NCI-H748 treated with DMSO at 0.1 percent for 48 hours (cell line): ENCODE measurements at regions not wholly inside any gene's neighbourhood (a gene's known extent, or its start where the extent isn't known, plus 50 kb on each side); places are given as distances from the start of the nearest gene placed in this dataset.
"Not testable (repeated sequence)": the region's sequence is repeated elsewhere in the genome, so short reads cannot be mapped to it uniquely, and the experiment has no call there.

Source experiments
- DNase-seq: peaks from one replicate; lab custom pipeline; 2025; lab: John Stamatoyannopoulos, UW

DNA sequence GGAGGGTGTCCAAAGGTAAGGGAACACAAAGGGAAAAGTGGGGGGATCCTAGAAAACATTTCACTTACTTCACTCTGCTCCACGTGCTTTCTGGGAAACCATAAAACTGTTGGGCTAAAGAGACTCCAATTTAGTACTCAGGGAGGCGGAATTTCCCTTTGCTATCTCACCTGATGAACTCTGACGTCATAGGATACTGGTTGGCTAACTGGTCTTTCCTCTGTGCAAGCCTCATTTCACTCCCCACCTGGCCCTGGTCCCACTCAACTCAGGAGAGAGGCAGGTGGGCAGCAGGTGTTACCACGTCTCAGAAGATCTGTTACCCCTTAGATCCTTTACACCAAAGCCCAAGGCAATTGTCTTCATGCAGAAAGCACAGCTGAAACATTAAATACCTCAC lies 51.8 kb upstream of the PMAIP1 start:
- DNase-seq, result peak; percentile 23

DNA sequence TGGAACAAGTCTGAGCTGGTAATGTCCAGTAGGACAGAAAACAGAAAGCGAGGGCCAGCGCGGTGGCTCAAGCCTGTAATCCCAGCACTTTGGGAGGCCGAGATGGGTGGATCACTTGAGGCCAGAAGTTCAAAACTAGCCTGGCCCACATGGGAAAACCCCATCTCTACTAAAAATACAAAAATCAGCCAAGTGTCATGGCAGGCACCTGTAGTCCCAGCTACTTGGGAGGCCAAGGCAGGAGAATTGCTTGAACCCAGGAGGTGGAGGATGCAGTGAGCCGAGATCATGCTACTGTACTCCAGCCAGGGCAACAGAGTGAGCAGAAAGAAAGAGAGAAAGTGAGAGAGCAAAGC lies 52.3 kb upstream of the PMAIP1 start:
- not testable (repeated sequence) for DNase-seq

DNA sequence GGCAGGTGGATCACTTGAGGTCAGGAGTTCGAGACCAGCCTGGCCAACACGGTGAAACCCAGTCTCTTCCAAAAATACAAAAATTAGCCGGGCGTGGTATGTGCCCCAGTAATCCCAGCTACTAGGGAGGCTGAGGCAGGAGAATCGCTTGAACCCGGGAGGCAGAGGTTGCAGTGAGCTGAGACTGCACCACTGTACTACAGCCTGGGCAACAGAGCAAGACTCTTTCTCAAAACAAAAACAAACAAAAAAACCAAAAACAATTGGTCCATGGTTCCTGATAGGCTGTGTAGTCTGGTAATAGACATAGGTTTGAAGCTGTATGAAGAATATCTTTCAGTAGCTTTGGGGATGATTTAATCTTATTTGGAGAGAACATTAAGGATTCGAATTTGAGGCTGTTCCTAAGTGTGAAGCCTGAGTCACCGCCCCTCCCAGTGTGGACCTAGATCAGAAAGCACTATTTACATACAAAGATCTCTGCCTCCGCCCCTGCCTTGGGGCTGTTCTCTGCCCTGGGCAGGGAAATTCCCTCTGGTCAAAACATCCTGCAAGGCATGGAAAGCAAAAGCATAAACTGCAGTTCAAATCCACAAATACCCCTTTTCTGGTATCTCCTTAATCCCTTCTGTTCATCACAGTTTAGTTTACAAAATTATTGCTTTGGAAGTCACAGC lies 52.8 kb upstream of the PMAIP1 start:
- DNase-seq, result no peak

DNA sequence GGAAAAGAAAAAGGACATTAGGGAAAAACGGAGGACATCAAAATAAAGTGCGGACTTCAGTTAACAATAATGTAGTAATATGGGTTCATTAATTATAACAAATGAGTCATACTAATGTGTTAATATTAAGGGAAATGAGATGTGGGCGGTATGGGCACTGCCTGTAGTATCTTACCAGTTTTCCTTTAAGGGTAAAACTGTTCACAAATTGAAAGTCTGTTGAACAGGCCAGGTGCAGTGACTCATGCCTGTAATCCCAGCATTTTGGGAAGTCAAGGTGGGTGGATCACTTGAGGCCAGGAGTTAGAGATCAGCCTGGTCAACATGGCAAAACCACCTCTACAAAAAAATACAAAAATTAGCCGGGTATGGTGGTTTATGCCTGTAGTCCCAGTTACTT lies 56.8 kb upstream of the PMAIP1 start:
- no peak for DNase-seq

DNA sequence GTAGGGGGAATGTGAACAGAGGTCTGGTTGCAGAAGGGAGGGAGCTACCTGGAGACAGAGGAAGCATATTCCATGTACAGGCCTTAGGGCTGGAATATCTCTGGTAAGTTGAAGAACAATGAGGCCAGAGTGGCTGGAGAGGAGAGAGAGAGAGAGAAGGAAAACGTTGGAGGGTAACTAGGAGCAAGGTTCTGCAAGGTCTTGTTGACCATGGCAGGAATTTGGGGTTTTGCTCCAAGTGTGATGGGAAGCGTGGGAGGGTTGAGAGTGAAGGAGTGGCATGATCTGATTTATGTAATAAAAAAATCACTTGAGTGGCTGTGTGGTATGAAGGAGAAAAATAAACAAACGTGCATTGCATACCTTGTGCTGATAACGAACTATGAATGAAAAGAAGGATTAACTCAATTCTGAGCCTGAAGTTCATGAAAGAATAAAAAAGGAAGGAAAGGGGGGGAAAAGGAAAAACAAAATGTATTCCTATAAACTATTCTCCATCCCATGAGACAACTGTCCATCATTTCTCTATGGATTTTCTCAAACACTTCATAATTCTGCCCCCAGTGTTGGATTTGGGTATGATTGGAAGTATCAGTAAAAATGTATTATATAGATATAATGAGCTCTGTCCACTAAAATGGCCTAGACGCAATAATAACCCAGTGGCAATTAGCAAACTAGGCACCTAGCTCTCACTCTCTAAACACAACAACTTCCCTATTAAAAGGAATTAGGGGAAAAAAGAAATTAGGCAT lies 59.7 kb upstream of the PMAIP1 start:
- DNase-seq, result no peak

DNA sequence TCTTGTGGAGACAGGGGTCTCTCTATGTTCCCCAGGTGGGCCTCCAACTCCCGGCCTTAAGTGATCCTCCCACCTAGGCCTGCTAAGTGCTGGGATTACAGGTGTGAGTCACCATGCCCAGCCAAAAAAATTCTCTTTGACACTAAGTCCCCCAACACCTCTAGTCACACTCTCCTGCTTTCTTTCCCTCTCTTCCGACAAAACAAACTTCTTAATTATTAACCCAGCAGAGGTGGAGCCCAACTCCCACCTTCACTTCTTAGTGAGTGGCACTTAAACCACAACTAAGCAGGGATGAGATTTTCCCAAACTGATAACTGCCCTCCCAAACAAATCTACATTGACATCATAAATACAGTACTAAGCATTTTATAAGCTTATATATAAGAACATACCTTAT lies 60.5 kb upstream of the PMAIP1 start:
- no peak for DNase-seq

DNA sequence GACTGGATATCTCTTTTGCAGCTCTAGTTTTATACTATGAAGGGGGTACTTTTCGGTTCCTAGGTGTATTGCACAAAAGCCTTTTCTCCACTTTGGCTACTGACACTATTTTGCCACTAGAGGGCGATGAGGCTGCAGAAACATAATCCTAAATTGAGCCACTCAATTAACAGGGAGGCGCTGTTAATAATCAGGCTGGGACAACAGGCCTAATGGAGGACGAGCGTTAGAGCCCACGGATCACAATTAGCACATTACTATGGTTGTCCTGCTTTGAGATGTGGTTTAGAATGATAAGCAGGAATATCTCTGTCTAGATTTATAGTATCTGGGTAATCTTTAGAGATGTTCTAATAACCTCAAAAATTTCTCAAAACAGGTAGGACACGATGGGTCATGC lies 62.2 kb upstream of the PMAIP1 start:
- DNase-seq, result peak; percentile 80

DNA sequence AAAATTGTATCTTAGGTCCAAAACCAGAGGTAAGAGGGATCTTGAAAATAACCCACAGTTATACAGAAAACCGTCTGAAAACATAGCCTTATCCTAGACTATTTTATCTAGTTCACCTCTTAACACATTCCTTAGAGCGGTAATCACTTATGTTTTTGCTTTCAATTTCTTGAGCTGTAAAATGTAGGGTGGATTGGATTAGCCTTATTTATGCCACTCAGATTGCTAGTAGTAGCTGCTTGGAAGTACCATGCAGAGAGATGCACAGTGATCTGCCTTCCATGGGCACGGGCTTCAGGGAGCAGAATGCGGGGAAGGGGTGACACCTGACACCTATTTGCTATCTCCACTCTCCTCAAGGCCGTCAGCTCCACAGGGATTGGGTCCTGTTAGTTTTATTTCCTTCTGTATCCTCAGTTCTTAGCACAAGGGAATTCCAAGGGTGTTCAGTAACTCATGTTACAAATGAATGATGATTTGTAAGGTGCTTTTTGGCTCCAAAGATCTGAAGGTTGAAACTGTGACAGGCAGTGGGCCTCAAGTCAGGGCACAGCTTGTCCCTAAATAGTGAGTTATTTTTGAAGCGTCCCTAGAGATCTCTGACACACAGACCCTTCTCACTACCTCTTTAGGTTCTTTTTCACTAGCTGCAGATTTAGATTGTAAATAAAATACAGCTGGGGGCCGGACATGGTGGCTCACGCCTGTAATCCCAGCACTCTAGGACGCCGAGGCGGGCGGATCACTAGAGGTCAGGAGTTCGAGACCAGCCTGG lies 64.0 kb upstream of the PMAIP1 start:
- no peak for DNase-seq

DNA sequence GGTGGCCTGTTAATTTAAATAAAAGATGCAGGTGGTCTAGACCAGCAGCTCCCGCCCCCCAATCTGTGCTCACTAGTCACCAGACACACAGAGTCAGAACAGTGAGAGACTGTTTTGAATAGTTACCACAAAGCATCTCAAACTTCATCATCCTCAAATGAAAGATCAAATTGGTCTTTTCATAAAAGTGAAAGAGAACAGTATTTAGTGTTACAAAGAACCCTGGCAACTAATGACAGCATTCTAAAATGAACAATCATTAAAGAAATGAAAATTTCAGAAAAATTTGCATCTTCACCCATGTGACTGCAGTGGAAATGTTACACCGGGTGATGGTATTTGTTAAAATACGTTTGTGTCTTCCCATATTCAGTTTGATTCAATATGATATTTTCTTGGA lies 65.5 kb upstream of the PMAIP1 start:
- no peak for DNase-seq

DNA sequence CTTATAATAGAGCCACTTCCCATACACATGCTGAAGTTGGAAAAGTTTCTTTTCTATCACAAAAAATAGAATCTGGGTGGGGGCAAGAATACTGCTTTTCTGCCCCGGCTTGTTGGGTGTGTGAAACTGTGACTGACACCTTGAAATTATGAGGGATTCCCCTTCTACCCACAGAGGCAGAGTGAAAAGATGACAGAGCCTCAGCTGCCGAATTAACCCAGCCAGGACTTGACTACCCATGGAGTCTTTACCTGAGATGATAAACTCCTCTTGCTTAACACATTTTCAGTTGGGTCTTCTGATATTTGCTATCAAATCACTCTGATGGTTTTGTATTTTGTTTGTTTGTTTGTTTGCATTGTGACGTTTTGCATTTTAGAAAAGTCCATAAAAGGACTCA lies 66.0 kb upstream of the PMAIP1 start:
- DNase-seq, result no peak

DNA sequence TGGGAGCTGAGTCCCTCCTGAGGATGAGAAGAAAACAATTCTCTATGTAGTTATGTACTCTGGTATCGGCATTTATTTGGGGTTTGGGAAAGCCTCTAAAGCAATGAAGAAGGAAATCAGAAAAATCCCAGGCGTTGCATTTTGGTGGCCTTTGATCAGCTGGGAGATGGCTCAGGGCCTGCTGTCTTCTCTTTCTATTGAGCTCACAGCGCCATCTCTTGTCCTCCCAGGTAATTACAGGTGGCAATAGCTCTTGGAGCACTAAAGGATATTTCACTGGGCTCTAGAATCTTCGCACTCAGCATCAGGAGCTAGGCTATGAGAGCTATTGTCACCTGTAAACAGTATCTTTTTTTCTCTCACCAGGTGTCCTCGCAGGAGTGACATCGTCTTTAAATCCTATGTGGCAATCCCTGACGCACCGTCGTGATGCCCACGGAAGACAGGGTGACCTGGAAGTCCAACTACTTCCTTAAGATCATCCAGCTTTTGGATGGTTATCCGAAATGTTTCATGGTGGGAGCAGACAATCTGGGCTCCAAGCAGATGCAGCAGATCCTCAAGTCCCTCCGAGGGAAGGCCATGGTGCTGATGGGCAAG lies 76.1 kb upstream of the PMAIP1 start:
- peak; percentile 54 for DNase-seq

DNA sequence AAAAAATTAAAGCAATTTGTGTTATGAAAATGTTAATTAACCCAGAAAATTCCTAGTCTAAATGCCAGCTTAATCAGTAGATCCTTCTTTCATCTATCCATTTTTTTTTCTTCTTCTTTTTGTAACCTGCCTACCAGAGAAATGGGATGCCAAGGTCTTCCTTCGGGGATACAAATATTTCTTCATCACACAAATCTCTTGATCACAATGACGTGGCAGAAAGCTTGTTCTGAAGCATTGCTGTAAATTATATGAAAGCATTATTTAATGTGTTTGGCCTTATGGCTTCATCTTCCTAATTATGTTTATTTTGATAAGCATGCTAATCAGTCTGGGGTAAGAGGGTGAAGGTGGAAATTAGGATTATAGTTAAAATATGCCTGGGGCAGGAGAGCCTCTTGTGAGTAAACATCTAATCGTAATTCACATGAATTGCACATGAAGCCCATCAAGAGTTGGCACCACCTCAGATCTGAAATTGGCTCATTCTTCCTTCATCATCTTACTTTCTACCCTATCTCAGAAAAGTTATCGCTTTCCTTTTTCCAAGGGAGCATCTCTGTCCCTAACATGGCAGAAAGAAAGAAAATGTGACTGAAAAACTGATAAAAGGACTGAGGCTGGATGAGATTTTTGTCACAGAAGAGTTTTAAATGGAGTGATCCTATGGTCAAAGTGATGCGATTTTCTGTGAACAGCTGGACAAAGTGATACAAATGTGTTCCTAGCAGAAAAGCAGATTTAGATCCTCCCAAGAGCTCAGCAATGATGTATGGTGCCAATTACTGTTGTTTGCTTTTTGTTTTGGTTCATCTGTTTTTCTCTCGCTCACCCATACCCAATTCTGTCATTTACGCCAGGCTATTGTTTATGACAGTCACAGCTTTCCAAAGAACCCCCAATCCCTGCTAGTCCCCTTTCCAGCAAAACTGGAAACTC lies 76.9 kb upstream of the PMAIP1 start:
- DNase-seq, result no peak

DNA sequence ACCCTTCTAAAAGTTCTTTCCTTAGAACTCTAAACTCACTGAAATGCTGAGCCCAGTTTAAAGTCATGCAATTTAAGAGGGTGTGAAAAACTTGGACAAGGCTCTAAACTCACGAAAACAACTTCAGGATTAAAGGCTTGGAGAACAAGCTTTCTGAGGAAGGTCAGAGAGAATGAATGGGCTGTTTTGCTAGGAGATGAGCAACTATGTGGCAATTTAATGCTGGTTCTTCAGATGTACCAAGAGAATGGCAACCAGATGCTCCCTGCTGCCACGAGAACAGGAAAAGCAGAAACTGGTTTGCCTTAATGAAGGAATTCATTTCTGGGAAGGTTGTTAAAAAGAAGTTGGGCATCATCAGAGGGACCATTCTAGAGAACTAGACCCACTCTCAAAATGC lies 77.8 kb upstream of the PMAIP1 start:
- no peak for DNase-seq

DNA sequence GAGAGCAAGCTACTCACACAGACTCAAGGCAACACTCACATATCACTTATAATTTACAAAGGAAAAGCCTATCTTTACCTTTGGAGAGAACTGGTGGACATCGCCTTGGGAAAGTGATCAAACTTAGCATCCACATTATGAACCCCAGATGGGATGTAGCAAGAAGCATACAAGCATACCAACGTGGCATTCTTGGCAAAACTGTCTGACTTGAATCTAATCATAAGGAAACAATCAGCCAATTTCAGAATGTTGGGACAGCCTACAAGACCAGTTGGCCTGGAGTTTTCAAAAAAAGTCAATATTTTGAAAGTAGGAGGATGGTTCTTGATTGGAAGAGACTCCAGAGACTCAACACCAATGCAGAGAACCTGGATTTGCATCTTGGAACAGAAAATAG lies 79.1 kb upstream of the PMAIP1 start:
- no peak for DNase-seq

DNA sequence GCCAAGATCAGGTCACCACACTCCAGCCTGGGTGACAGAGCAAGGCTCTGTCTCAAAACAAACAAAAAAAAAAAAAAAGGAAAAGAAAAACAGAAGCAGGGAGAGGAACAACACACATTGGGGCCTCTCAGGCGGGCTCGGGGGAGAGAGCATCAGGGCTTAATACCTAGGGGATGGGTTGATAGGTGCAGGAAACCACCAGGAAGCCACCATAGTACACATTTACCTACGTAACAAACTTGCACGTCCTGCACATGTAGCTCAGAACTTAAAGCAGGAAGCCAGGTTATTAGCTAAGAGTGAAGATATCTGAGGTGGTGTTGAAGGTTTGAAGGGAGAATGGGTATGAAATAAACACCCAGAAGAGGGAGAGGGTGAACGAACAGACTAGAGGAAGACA lies 81.0 kb upstream of the PMAIP1 start:
- DNase-seq, result no peak

DNA sequence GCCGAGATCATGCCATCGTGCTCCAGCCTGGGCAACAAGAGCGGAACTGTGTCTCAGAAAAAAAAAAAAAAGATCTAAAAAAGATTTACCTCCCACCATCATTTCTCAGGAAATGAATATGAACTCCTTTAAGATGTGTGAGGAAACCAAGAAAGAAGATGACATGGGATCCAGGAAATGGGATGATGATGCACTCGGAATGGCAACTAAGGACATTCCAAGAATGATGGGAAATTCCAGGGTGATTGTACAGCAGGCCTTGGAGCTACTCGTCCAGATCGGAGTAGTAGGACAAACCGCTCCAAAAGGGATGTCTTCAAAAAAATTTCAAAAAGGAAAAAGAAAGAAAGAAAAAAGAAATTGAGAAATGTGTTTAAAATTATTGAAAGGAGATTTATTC lies 84.9 kb upstream of the PMAIP1 start:
- no peak for DNase-seq

DNA sequence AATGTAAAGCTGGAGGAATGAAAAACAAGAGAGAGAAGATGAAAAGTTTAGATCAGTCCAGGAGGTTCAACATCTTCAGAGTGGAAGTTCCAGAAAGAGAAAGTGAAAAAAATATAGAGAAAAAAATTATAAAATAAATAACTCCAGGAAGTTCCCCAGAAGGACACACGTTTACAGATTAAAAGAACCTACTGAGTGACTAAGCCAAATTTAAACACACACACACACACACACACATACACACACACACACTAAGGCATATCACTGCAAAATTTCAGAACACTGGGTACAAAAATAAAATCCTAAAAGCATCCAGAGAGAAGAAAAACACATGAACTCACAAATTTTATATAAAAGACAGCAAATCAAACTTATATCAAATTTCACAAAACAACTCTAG lies 85.9 kb upstream of the PMAIP1 start:
- no peak for DNase-seq

DNA sequence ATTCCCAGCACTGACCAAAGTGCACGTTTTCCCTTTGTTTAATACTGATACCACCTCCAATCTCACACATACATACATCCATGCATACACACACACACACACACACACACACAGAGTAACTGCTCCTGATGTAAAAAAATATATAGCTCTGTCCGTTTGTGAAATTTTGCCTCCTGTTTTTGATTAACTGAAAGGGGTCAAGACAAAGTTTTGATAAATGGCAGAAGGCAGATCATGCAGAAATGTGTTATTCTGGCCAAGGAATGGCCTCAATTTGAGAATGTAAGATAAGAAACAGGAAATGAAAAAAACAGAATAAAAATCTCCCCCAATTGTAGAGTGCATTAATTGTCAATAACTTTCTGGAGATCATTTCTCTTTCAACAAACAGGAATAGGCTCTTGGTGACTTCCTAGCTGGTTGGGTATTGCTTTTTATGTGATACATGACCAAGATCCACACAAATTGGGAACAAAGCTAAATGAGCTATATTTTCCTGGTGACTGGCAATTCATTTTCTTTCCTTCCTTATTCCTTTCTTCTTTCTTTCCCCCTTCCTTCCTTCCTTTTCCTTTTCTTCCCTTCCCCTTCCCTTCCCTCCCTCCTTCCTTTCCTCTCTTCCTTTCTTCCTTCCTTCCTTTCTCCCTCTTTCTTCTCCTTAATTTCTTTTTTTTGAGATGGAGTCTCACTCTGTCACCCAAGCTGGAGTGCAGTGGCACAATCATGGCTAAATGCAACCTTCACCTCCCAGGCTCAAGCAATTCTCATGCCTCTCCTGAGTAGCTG lies 88.9 kb upstream of the PMAIP1 start:
- no peak for DNase-seq

DNA sequence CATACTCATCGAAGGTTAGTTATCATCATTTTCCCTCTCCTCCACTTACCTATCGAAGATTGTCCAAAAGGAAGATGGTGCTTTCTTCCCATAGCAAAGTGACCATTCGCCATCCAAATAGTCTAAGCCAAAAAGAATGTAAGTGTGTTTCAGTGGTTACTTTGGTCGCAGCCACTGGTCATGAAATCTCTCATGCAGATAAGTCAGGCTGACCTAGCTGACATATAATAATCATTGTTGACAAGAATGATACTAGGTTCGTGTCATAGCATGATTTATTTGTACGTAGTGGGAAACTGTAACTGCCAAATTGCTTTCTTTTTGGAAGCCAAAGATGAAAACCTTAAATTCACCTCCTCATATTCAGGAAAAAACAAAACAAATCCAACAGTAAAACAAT lies 89.6 kb upstream of the PMAIP1 start:
- DNase-seq, result no peak

DNA sequence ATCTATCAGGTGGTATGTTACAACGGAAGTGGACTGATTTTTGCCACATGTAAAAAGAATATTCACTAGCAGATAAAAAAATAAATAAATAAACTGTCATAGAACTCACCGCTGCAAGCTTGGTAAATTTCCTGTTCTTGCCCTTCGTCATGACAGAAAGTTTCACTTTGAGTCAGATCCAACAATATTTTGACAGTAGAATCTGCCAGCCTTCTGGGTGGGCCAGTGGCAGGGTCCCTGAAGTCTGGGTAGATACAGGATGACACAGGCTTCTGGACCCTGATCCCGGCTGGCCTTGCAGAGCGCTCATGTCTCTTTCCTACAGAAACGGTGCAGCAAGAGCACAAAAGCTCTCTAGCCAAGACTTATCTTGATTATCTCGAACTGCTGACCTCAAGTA lies 97.8 kb upstream of the PMAIP1 start:
- DNase-seq, result no peak

DNA sequence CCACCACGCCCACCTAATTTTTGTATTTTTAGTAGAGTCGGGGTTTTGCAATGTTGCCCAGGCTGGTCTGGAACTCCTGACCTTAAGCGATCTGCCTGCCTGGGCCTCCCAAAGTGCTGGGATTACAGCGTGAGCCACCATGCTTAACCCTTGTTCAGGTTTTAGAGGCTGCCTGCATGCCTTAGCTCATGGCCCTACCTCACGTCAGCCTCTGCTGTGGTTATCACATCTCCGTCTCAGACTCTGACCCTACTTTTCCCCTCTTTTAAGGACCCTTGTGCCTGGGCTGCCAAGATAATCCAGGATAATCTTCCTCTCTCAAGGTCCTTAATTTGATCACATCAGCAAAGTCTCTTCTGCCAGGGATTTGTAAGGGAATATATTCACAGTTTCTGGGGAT lies 98.2 kb upstream of the PMAIP1 start:
- no peak for DNase-seq
